Activated CD8-positive, alpha-beta memory T cell treated with anti-CD3 and anti-CD28 coated beads for 48 hours (primary cell): ENCODE measurements at regions not wholly inside any gene's neighbourhood (a gene's known extent, or its start where the extent isn't known, plus 50 kb on each side); places are given as distances from the start of the nearest gene placed in this dataset.

ENCODE experiments used
- DNase-seq, 3 experiments: peaks; one replicate each; pipeline ENCODE4 v3.0.0-alpha.2; 2020; ENCODE audit warnings: low read depth in 2 of 3, low spot score in 2 of 3

GRCh38 chr13:108006619-108007018 lies 208.7 kb downstream of the LIG4 start:
- no peak for DNase-seq

- DNase-seq, result no peak
These were observed 210.1 kb downstream of the LIG4 start for GRCh38 chr13:108005231-108005630.

GRCh38 chr13:108003626-108004025 lies 211.7 kb downstream of the LIG4 start:
- no peak for DNase-seq

GRCh38 chr13:108000998-108001397 lies 214.3 kb downstream of the LIG4 start:
- DNase-seq, result no peak

- no peak for DNase-seq
These were observed 215.6 kb downstream of the LIG4 start for GRCh38 chr13:107999751-108000150.

GRCh38 chr13:107994137-107994536 lies 221.2 kb downstream of the LIG4 start:
- DNase-seq, result no peak

GRCh38 chr13:107993239-107993949 lies 221.9 kb downstream of the LIG4 start:
- DNase-seq, result no peak

GRCh38 chr13:107992542-107992941 lies 222.8 kb downstream of the LIG4 start:
- no peak for DNase-seq

DNA sequence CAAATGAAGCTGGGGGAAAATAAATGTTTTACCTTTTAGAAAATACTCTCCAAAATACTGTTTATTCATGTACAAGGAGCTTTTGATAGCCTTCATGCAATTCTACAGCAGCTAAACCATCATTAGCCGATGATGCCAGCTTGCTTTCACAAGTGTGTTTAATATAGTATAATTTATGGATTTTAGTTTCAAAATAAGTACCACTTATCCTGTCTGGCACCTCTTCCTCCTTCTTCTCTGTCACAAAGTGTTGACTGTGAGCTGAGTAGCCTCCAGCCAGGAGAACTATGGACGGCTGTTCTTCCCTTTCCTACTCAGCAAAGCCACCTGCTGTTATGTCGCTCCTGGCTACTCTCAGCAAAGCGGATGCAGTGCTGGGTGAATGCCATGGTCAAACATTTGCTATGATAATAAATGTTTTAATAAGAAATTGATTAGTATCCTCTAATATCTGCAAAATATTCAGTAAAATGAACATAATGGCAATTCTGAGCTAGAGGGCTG lies 238.2 kb downstream of the LIG4 start:
- no peak for DNase-seq

GRCh38 chr13:107976628-107977027 lies 238.7 kb downstream of the LIG4 start:
- no peak for DNase-seq

GRCh38 chr13:107974409-107974808 lies 240.9 kb downstream of the LIG4 start:
- DNase-seq, result no peak

DNA sequence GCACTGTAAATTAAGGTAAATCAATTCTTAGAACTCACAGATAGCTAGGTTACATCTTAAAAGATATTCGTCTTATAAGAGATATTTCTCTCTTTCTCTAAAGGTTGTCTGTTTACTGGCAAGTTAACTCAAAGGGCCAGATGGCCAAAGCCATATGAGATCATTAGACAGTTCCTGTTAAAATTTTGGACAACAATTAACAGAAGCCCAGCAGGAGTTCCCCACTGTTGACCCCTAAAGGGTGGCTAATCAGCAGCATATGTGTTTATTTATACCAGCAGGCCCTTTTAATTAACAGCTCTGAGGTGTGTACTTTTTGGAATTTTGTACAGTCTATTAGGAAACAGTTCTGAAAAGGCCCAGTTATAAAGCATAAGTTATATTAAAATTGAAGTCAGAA lies 245.8 kb downstream of the LIG4 start:
- no peak for DNase-seq

GRCh38 chr13:107968470-107968869 lies 246.9 kb downstream of the LIG4 start:
- no peak for DNase-seq

GRCh38 chr13:107964395-107964794 lies 250.9 kb downstream of the LIG4 start:
- no peak for DNase-seq

DNA sequence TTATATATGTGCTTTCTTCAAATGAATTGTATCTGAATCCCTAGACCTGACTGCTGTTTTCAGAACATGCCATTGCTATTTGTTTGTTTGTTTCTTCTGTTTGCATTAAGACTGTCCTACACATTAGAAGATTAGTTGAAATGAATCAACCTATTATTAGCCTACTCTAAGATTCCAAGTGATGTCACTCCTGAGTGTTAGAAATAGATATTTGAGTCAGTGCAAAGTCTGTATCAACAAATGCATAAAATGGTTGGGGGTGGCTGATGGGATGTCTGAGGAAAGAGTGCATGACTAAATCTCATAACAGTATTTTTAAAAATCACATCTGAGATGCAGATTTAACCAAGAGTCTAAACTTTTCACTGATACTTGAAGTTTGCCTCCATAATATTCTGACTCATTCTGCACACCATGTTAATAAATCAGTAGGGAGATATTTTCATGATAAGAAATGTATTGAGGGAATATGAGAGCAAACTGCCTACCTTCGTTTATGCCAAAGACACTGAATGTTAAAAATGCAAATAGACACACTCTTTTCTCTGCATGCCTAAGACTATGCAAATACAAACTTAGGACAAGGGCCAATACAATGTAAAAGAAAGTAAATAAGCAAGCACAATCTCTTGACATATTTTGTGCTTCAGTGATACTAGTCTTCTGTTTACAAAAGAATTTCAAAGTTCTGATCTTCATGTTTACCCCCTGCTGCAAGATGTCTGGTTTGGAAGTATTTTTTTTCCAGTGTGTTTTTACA lies 253.3 kb downstream of the LIG4 start:
- DNase-seq, result no peak

DNA sequence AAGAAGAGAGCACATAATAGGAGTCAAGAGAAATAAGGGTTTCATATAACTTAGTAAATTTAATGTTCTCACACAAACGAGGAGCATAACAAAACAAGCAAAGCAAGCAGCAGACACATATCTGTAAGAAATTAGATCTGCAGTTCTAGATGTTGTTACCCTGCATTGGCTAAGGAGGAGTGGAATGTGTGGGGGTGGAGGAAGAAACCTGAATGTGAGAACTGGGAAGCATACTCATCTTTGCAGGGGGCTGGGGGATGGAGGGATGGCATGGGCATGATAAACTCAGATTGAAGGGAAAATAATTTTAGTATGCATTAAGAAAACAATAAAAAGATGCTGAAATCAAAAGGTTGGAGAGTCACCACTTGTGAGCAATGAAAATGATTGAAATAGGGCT lies 255.0 kb downstream of the LIG4 start:
- no peak for DNase-seq

DNA sequence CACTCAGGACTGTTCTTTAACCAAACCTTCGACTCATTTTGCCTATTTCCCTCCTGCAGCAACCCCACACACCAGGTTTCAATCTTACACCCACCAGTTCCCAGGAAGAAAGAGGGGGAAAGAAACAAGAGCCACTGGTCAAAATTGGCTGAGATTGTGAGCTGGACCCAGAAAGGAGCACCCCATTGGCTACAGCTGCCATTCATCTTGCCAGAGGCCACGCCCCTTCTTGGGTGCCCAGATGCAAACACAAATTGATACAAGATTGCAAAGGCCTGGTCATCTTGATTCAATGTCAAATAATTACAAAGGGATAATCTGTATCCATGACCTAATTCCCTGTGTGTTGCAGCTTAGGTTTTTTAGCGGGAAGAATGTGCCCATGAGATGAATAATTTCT lies 258.4 kb downstream of the LIG4 start:
- no peak for DNase-seq

DNA sequence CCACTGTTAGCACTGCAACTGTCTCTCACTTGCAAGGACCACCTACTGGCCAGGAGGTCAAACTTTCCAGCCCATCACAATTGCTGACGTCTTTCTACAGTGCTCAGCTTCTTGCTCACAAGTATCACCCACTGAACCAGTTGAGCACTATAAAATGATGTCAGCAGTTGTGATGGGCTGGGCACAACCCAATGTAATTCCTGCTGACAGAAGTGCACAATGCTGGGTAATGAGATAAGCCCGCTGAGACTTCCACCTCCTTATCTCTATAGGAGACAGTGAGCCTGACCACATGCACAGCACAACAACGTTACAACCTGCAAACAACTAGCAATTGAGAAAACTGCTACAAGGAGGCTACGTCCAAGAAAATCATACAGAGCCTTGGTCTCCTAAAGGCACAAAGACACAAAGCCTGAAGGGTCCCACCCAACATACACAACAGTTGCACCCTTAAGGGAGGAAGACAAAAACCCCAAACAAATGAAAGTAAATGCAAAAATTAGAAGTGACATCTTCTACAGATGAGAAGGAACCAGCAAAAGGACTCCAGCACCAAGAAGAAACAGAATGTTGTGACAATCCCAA lies 273.2 kb downstream of the LIG4 start:
- DNase-seq, result no peak

GRCh38 chr13:107941345-107942029 lies 273.8 kb downstream of the LIG4 start:
- no peak for DNase-seq

DNA sequence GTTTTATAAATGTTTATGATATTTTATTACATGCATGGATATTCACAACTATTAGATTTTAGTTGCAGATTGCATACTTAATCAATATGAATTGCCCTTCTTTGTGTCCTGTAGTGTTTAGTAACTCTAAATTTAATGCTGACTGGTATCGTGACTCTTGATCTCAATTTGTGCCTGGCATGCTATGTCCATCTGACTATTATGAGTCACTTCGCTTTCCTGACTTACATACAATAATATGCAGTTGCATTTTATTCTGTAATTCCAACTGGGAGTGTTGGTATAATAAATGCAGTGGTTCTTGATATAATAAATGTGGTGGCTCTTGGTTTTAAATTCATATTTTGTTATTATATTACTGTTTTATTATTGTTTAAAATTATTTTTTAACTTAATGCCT lies 277.5 kb downstream of the LIG4 start:
- DNase-seq, result no peak

DNA sequence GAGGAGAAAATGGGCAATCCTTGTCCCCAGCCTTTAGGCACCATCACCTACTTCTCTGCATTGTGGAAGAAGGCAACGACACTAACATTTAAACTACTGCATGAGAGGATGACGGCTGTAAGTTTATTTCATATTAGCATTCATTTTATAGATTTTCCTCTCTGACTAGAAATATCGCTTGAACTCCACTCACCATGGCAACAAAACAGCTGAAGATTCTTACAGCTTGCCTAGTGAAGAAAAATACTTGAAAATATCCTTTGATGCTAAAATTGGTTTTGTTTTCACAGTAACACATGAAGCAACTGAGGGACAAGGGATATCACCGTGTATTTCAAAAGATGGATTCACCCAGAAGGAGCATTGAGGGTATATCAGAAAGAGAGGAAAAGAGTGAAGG lies 284.3 kb downstream of the LIG4 start:
- no peak for DNase-seq

DNA sequence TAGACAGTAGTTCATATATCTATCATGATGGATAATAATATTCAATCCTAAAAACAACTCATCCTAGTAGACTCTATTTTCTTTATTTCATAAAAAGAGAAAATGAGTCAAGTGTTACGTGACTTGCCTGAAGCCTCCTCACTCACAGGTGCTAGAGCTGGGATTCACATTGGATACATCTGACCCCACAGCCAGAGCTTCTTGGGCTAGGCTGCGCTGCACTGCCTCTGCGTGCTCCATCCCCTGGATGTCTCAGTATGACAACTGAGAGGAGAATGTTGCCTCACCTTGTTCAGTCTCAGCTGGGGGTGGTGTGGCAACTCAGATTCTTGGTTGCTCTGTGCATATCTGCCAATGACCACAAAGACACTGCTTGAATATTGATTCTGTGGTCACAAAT lies 286.6 kb downstream of the LIG4 start:
- DNase-seq, result no peak
